ENCODE measurements at regions not wholly inside any gene's neighbourhood (a gene's known extent, or its start where the extent isn't known, plus 50 kb on each side); places are given as distances from the start of the nearest gene placed in this dataset.

DNA sequence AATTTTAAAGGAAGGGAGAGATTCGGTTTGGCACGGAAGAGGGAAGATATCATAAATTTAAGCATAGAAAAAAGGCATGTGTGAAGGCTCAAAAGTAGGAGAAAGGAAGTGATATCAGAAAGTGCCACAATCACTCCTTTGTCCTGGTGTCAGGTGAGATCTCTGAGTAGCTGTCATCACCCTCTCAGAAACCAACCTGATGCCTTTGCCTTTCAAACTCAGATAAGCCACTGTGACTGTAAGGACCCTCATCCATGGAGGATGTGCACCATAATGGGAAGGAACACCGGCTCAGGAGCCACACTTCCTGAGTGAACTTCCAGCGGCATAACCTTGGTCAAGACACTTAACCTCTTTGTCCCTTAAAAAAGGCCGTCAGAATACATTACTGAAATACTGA lies 318.7 kb upstream of the SEMA6D start:
- TF ChIP-seq, protein P1, sequence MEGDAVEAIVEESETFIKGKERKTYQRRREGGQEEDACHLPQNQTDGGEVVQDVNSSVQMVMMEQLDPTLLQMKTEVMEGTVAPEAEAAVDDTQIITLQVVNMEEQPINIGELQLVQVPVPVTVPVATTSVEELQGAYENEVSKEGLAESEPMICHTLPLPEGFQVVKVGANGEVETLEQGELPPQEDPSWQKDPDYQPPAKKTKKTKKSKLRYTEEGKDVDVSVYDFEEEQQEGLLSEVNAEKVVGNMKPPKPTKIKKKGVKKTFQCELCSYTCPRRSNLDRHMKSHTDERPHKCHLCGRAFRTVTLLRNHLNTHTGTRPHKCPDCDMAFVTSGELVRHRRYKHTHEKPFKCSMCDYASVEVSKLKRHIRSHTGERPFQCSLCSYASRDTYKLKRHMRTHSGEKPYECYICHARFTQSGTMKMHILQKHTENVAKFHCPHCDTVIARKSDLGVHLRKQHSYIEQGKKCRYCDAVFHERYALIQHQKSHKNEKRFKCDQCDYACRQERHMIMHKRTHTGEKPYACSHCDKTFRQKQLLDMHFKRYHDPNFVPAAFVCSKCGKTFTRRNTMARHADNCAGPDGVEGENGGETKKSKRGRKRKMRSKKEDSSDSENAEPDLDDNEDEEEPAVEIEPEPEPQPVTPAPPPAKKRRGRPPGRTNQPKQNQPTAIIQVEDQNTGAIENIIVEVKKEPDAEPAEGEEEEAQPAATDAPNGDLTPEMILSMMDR (conservative IDR thresholded peaks at IDR 0.05 in 1 of 2, IDR thresholded peaks at IDR 0.05 in 1 of 2; ENCODE audit: extremely low read depth in 1 of 2, insufficient read depth in 1 of 2, low read depth in 1 of 2, low read length in 2 of 2) = no peak
- TF ChIP-seq EZH2 (IDR thresholded peaks at IDR 0.05; ENCODE audit: borderline replicate concordance, low read length) = no peak
